ENCODE measurements at regions not wholly inside any gene's neighbourhood (a gene's known extent, or its start where the extent isn't known, plus 50 kb on each side); places are given as distances from the start of the nearest gene placed in this dataset.

DNA sequence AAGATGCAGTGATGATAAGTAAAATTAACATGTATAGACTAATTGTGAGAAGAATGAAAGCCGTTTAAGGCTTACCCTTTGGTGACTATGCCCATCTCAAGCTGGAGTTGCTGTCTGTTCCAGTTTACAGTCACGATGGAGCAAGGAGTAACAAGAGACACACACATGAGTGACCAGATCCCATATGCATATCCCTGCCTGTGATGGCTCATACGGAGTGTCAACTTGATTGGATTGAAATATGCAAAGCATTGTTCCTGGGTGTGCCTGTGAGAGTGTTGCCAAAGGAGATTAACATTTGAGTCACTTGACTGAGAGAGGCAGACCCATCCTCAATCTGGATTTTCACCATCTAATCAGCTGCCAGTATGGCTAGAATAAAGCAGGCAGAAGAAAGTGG lies 786.8 kb downstream of the FAM181B start (continued):
- TF ChIP-seq, protein P1, sequence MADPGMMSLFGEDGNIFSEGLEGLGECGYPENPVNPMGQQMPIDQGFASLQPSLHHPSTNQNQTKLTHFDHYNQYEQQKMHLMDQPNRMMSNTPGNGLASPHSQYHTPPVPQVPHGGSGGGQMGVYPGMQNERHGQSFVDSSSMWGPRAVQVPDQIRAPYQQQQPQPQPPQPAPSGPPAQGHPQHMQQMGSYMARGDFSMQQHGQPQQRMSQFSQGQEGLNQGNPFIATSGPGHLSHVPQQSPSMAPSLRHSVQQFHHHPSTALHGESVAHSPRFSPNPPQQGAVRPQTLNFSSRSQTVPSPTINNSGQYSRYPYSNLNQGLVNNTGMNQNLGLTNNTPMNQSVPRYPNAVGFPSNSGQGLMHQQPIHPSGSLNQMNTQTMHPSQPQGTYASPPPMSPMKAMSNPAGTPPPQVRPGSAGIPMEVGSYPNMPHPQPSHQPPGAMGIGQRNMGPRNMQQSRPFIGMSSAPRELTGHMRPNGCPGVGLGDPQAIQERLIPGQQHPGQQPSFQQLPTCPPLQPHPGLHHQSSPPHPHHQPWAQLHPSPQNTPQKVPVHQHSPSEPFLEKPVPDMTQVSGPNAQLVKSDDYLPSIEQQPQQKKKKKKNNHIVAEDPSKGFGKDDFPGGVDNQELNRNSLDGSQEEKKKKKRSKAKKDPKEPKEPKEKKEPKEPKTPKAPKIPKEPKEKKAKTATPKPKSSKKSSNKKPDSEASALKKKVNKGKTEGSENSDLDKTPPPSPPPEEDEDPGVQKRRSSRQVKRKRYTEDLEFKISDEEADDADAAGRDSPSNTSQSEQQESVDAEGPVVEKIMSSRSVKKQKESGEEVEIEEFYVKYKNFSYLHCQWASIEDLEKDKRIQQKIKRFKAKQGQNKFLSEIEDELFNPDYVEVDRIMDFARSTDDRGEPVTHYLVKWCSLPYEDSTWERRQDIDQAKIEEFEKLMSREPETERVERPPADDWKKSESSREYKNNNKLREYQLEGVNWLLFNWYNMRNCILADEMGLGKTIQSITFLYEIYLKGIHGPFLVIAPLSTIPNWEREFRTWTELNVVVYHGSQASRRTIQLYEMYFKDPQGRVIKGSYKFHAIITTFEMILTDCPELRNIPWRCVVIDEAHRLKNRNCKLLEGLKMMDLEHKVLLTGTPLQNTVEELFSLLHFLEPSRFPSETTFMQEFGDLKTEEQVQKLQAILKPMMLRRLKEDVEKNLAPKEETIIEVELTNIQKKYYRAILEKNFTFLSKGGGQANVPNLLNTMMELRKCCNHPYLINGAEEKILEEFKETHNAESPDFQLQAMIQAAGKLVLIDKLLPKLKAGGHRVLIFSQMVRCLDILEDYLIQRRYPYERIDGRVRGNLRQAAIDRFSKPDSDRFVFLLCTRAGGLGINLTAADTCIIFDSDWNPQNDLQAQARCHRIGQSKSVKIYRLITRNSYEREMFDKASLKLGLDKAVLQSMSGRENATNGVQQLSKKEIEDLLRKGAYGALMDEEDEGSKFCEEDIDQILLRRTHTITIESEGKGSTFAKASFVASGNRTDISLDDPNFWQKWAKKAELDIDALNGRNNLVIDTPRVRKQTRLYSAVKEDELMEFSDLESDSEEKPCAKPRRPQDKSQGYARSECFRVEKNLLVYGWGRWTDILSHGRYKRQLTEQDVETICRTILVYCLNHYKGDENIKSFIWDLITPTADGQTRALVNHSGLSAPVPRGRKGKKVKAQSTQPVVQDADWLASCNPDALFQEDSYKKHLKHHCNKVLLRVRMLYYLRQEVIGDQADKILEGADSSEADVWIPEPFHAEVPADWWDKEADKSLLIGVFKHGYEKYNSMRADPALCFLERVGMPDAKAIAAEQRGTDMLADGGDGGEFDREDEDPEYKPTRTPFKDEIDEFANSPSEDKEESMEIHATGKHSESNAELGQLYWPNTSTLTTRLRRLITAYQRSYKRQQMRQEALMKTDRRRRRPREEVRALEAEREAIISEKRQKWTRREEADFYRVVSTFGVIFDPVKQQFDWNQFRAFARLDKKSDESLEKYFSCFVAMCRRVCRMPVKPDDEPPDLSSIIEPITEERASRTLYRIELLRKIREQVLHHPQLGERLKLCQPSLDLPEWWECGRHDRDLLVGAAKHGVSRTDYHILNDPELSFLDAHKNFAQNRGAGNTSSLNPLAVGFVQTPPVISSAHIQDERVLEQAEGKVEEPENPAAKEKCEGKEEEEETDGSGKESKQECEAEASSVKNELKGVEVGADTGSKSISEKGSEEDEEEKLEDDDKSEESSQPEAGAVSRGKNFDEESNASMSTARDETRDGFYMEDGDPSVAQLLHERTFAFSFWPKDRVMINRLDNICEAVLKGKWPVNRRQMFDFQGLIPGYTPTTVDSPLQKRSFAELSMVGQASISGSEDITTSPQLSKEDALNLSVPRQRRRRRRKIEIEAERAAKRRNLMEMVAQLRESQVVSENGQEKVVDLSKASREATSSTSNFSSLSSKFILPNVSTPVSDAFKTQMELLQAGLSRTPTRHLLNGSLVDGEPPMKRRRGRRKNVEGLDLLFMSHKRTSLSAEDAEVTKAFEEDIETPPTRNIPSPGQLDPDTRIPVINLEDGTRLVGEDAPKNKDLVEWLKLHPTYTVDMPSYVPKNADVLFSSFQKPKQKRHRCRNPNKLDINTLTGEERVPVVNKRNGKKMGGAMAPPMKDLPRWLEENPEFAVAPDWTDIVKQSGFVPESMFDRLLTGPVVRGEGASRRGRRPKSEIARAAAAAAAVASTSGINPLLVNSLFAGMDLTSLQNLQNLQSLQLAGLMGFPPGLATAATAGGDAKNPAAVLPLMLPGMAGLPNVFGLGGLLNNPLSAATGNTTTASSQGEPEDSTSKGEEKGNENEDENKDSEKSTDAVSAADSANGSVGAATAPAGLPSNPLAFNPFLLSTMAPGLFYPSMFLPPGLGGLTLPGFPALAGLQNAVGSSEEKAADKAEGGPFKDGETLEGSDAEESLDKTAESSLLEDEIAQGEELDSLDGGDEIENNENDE (IDR thresholded peaks at IDR 0.05; ENCODE audit: insufficient replicate concordance, low read length) = no peak
- TF ChIP-seq RFX5 (IDR thresholded peaks at IDR 0.05; ENCODE audit: borderline replicate concordance, low read depth, low read length) (no peak), BCL11A (IDR thresholded peaks at IDR 0.05; ENCODE audit: low read depth in 2 of 2, low read length in 2 of 2) (no peak), CEBPB (IDR thresholded peaks at IDR 0.05; ENCODE audit: low read depth, low read length) (no peak), CHD2 (IDR thresholded peaks at IDR 0.05; ENCODE audit: low read length) (no peak), GABPA (IDR thresholded peaks at IDR 0.05; ENCODE audit: borderline replicate concordance, insufficient read depth, low read length) (no peak), SRF (IDR thresholded peaks at IDR 0.05; ENCODE audit: low read depth, low read length) (no peak), RNF2 (IDR thresholded peaks at IDR 0.05; ENCODE audit: borderline replicate concordance, low read depth, low read length, missing control alignments, poor library complexity, severe bottlenecking) (no peak)

Data from H1 (cell line).